H1 (cell line): ENCODE measurements at regions not wholly inside any gene's neighbourhood (a gene's known extent, or its start where the extent isn't known, plus 50 kb on each side); places are given as distances from the start of the nearest gene placed in this dataset.
A peak's percentile ranks its signal among the peaks of the same experiment; 100 is the strongest.

Source experiments
- CTCF ChIA-PET: fragments of 300-600 bp; sonication (Branson Sonifier 250); formaldehyde crosslinking; loops from one replicate; lab custom pipeline; 2021; ENCODE audit not compliant: partially characterized antibody; lab: Charles Lee
- POLR2A ChIA-PET: fragments of 300-600 bp; sonication (Branson Sonifier 250); formaldehyde crosslinking; loops from one replicate; lab custom pipeline; 2021; ENCODE audit warnings: inconsistent platforms; ENCODE audit not compliant: partially characterized antibody; lab: Charles Lee
- DNase-seq, 2 experiments: peaks; one replicate each; pipeline versions ENCODE4 v3.0.0 to v3.0.0-alpha.2; 2010 to 2022; ENCODE audit warnings: low spot score in 2 of 2, low read depth in 1 of 2, mixed read lengths in 1 of 2
- FAIRE-seq: peaks from 2 replicates; lab custom pipeline; 2011; peaks lifted over from hg19 to GRCh38; lab: Jason Lieb, UNC
- H2AFZ ChIP-seq: 2 replicates; pipeline ENCODE4 v1.8.1; 2012; ENCODE audit warnings: low read length, inconsistent platforms
- H2AK5ac ChIP-seq: 2 replicates; pipeline ENCODE4 v1.6.1; 2013; ENCODE audit warnings: low read depth, low read length
- H2BK120ac ChIP-seq: replicated peaks from 2 replicates; pipeline ENCODE3; 2013; ENCODE audit warnings: low read depth, low read length, inconsistent platforms
- H2BK12ac ChIP-seq: 2 replicates; pipeline ENCODE4 v1.6.1; 2013; ENCODE audit warnings: low read depth, low read length
- H2BK15ac ChIP-seq: 2 replicates; pipeline ENCODE4 v1.6.1; 2013; ENCODE audit warnings: low read length
- H2BK20ac ChIP-seq: 2 replicates; pipeline ENCODE4 v1.6.1; 2013; ENCODE audit warnings: low read length
- H2BK5ac ChIP-seq: 2 replicates; pipeline ENCODE4 v1.6.1; 2013; ENCODE audit warnings: low read depth, low read length
- H3K14ac ChIP-seq: 2 replicates; pipeline ENCODE4 v1.6.1; 2013; ENCODE audit warnings: inconsistent platforms; ENCODE audit not compliant: insufficient read length
- H3K18ac ChIP-seq: 2 replicates; pipeline ENCODE4 v1.6.1; 2013; ENCODE audit warnings: low read length; ENCODE audit errors: extremely low read depth
- H3K23ac ChIP-seq: 2 replicates; pipeline ENCODE4 v1.6.1; 2013; ENCODE audit warnings: inconsistent platforms; ENCODE audit not compliant: insufficient read length
- H3K23me2 ChIP-seq: 2 replicates; pipeline ENCODE4 v1.6.1; 2013; ENCODE audit warnings: low read depth, low read length
- H3K27ac ChIP-seq: 2 replicates; pipeline ENCODE4 v1.6.1; 2011; ENCODE audit warnings: low read depth, low read length, inconsistent platforms
- H3K27me3 ChIP-seq, 4 experiments: replicated peaks in 1 of 4; 1 replicate in 1 of 4; 2 replicates in 3 of 4; pipeline versions ENCODE4 v1.6.1 to v1.8.1; 2011 to 2013; ENCODE audit warnings: low read length in 3 of 4, mild to moderate bottlenecking in 3 of 4, inconsistent platforms in 2 of 4, mixed read lengths in 2 of 4, moderate library complexity in 1 of 4; ENCODE audit not compliant: control insufficient read depth in 3 of 4, insufficient read depth in 3 of 4; ENCODE audit errors: extremely low read depth in 1 of 4
- H3K36me3 ChIP-seq, 4 experiments: 2 replicates each; pipeline versions ENCODE4 v1.6.1 to v1.8.1; 2011 to 2013; ENCODE audit warnings: mild to moderate bottlenecking in 4 of 4, low read length in 3 of 4, moderate library complexity in 2 of 4, control low read depth in 1 of 4, inconsistent platforms in 1 of 4; ENCODE audit not compliant: insufficient read depth in 4 of 4, control insufficient read depth in 2 of 4
- H3K4ac ChIP-seq: replicated peaks from 2 replicates; pipeline ENCODE3; 2013; ENCODE audit warnings: low read length, low read depth, mixed read lengths, inconsistent platforms; ENCODE audit not compliant: insufficient read length
- H3K4me1 ChIP-seq, 4 experiments: replicated peaks in 1 of 4; 1 replicate in 1 of 4; 2 replicates in 3 of 4; pipeline versions ENCODE4 v1.6.1 to v1.8.1; 2011 to 2013; ENCODE audit warnings: low read length in 3 of 4, inconsistent platforms in 2 of 4, mixed read lengths in 1 of 4; ENCODE audit not compliant: insufficient read depth in 4 of 4, control insufficient read depth in 3 of 4
- H3K4me2 ChIP-seq, 2 experiments: 2 replicates each; pipeline versions ENCODE4 v1.6.1 to v1.8.1; 2011 to 2013; ENCODE audit warnings: low read depth in 2 of 2, low read length in 2 of 2, control low read depth in 1 of 2, inconsistent platforms in 1 of 2, mild to moderate bottlenecking in 1 of 2; ENCODE audit not compliant: insufficient read depth in 1 of 2
- H3K4me3 ChIP-seq, 4 experiments: fragments of 200-600, 300-600 bp in 1 of 4; sonication (generic), shearing (Covaris generic), sonication (Bioruptor Twin) in 1 of 4; 2 replicates each; pipeline versions ENCODE4 v1.5.1 to v1.8.1; 2011 to 2016; ENCODE audit warnings: low read length in 4 of 4, low read depth in 3 of 4, control low read depth in 2 of 4, inconsistent platforms in 2 of 4, mild to moderate bottlenecking in 2 of 4, mixed read lengths in 1 of 4, moderate library complexity in 1 of 4; ENCODE audit not compliant: insufficient read depth in 2 of 4; ENCODE audit errors: extremely low read depth in 1 of 4
- H3K56ac ChIP-seq: replicated peaks from 2 replicates; pipeline ENCODE3; 2013; ENCODE audit warnings: low read depth, mild to moderate bottlenecking, mixed read lengths, low read length, inconsistent platforms; ENCODE audit not compliant: insufficient read length
- H3K79me1 ChIP-seq: 2 replicates; pipeline ENCODE4 v1.6.1; 2013; ENCODE audit warnings: low read depth, low read length, control low read depth
- H3K79me2 ChIP-seq, 2 experiments: 2 replicates each; pipeline versions ENCODE4 v1.6.1 to v1.8.1; 2012 to 2013; ENCODE audit warnings: low read length in 2 of 2, mild to moderate bottlenecking in 2 of 2, inconsistent platforms in 1 of 2; ENCODE audit not compliant: insufficient read depth in 2 of 2, control insufficient read depth in 1 of 2
- H3K9ac ChIP-seq, 4 experiments: replicated peaks in 1 of 4; 1 replicate in 1 of 4; 2 replicates in 3 of 4; pipeline versions ENCODE4 v1.6.1 to v1.8.1; 2011 to 2013; ENCODE audit warnings: low read depth in 3 of 4, low read length in 3 of 4, control low read depth in 2 of 4, mild to moderate bottlenecking in 2 of 4, moderate library complexity in 2 of 4, inconsistent platforms in 1 of 4; ENCODE audit errors: extremely low read depth in 1 of 4
- H3K9me3 ChIP-seq, 2 experiments: 2 replicates each; pipeline versions ENCODE4 v1.6.1 to v1.8.1; 2012 to 2013; ENCODE audit warnings: mild to moderate bottlenecking in 2 of 2, moderate library complexity in 2 of 2, control low read depth in 1 of 2, inconsistent platforms in 1 of 2, low read depth in 1 of 2, low read length in 1 of 2, mixed read lengths in 1 of 2; ENCODE audit not compliant: insufficient read depth in 2 of 2
- H4K20me1 ChIP-seq, 2 experiments: replicated peaks in 1 of 2; 2 replicates each; pipeline versions ENCODE3 to v1.8.1; 2011 to 2013; ENCODE audit warnings: inconsistent platforms in 2 of 2, low read length in 2 of 2, mild to moderate bottlenecking in 1 of 2; ENCODE audit not compliant: insufficient read depth in 2 of 2, control insufficient read depth in 1 of 2
- H4K5ac ChIP-seq: 2 replicates; pipeline ENCODE4 v1.6.1; 2013; ENCODE audit warnings: low read length, low read depth, mixed read lengths, inconsistent platforms; ENCODE audit not compliant: insufficient read length
- H4K8ac ChIP-seq: 2 replicates; pipeline ENCODE4 v1.8.0; 2013; ENCODE audit warnings: mild to moderate bottlenecking, moderate library complexity, low read length, inconsistent platforms; ENCODE audit not compliant: insufficient read depth; ENCODE audit errors: extremely low read depth
- H4K91ac ChIP-seq: replicated peaks from 2 replicates; pipeline ENCODE3; 2013; ENCODE audit warnings: low read length, mixed read lengths, inconsistent platforms; ENCODE audit not compliant: insufficient read length
- CEBPB ChIP-seq: IDR thresholded peaks from 2 replicates; pipeline ENCODE4 v1.6.1; 2012; ENCODE audit warnings: low read depth, low read length
- POLR2AphosphoS5 ChIP-seq: IDR thresholded peaks from 2 replicates; pipeline ENCODE4 v1.6.1; 2011; ENCODE audit warnings: low read depth, low read length
- WGBS, 2 experiments: shearing (Covaris generic) in 1 of 2; methylation state at CpG; one replicate each; pipeline versions ENCODE4 v1.1.6 to v1.1.7; 2013 to 2015; ENCODE audit warnings: low lambda C conversion rate in 2 of 2, mixed read lengths in 2 of 2, inconsistent platforms in 1 of 2, low coverage in 1 of 2, missing lambda C conversion rate in 1 of 2; ENCODE audit not compliant: insufficient replicate concordance in 2 of 2, insufficient coverage in 1 of 2, insufficient read length in 1 of 2; ENCODE audit errors: extremely low coverage in 1 of 2, missing lambda C conversion rate in 1 of 2; 5-methylcytosine and 5-hydroxymethylcytosine counted together

- no peaks in the 10 kb centered on the region for H3K23me2 ChIP-seq
- no peaks in the 10 kb centered on the region for H4K20me1 ChIP-seq
- no peak overlapping the region for H2AK5ac ChIP-seq
- FAIRE-seq (peak; percentile 13), DNase-seq (no peak)
- H2BK120ac ChIP-seq: no peak overlapping the region
- H2BK5ac ChIP-seq: no peak overlapping the region
- no peak overlapping the region for H4K91ac ChIP-seq
- no peaks in the 10 kb centered on the region for H3K9me3 ChIP-seq
- no peak overlapping the region for H3K14ac ChIP-seq
- no peak overlapping the region for H3K27ac ChIP-seq
- CTCF ChIA-PET: interaction anchor here (0.7 to 2.4 kb wide), 16 partner anchors 9 to 1675 kb away, joined by 3 to 9 read pairs (median 3); no protein-coding TSS in a partner anchor
- H4K8ac ChIP-seq: no peak overlapping the region
- POLR2A ChIA-PET: no interaction called here
- no peak overlapping the region for H3K4ac ChIP-seq
- no peak overlapping the region for H2BK20ac ChIP-seq
- no peak overlapping the region for H2AFZ ChIP-seq
- TF ChIP-seq CEBPB (peak; percentile 82), POLR2AphosphoS5 (no peak)
- no peak overlapping the region for H3K56ac ChIP-seq
- no peaks in the 10 kb centered on the region for H3K36me3 ChIP-seq
- H3K27me3 ChIP-seq: no peaks in the 10 kb centered on the region
- no peak overlapping the region for H3K4me2 ChIP-seq
- H3K4me1 ChIP-seq: peaks cover 0 to 5% (median 0%) of the 10 kb centered on the region in 4 experiments; a peak in 3 of 7 replicates
- no peak overlapping the region for H3K23ac ChIP-seq
- H3K9ac ChIP-seq: no peak overlapping the region
- no peak overlapping the region for H2BK15ac ChIP-seq
- no peak overlapping the region for H3K4me3 ChIP-seq
- no peaks in the 10 kb centered on the region for H3K79me2 ChIP-seq
- H3K79me1 ChIP-seq: no peaks in the 10 kb centered on the region
- H2BK12ac ChIP-seq: no peak overlapping the region
- no peak overlapping the region for H3K18ac ChIP-seq
- H4K5ac ChIP-seq: no peak overlapping the region
- WGBS, 2 experiments: 92% methylated on average over 3 of the region's 3 CpGs; no CpG with 5 or more reads in 1 of the 2 experiments
These were observed 289.7 kb upstream of the GRID2 start for GRCh38 chr4:92014067-92014466.
